ENCODE measurements at regions not wholly inside any gene's neighbourhood (a gene's known extent, or its start where the extent isn't known, plus 50 kb on each side); places are given as distances from the start of the nearest gene placed in this dataset.

GRCh38 chr15:67899596-67900283 is 59.9 kb upstream of the RNU6-1 start:
- H3K79me2 ChIP-seq (ENCODE audit: insufficient read depth, low read length) = no peaks in the 10 kb centered on the region
- H3K36me3 ChIP-seq (ENCODE audit: insufficient read depth, low read length) = no peaks in the 10 kb centered on the region; the same call in 1 of the 2 replicates
- no peaks in the 10 kb centered on the region for H3K27me3 ChIP-seq (ENCODE audit: insufficient read depth, low read length)
- no peak overlapping the region for H3K4me2 ChIP-seq (ENCODE audit: low read length)
- peaks cover 6% of the 10 kb centered on the region for H3K9me3 ChIP-seq (ENCODE audit: low read length)
- H3K4me1 ChIP-seq (ENCODE audit: insufficient read depth, low read length, severe bottlenecking) = peaks cover 11% of the 10 kb centered on the region
- peak overlapping the region; percentile 79; the same call in 1 of the 2 replicates for H2AFZ ChIP-seq (ENCODE audit: low read length)
- H4K20me1 ChIP-seq (ENCODE audit: insufficient read depth, low read length) = no peaks in the 10 kb centered on the region
- no peaks in the 10 kb centered on the region for H3K9me2 ChIP-seq (ENCODE audit: low read depth, low read length)
- no peak overlapping the region for H3K4me3 ChIP-seq (ENCODE audit: low read depth, low read length, poor library complexity, severe bottlenecking)
- no peak overlapping the region for H3K9ac ChIP-seq (ENCODE audit: low read length)
- no peak overlapping the region for H3K27ac ChIP-seq (ENCODE audit: low read depth, low read length, poor library complexity, severe bottlenecking)
- no peaks in the 10 kb centered on the region for H3F3A ChIP-seq (ENCODE audit: insufficient read depth, low read length)
- TF ChIP-seq EZH2 (IDR thresholded peaks at IDR 0.05; ENCODE audit: borderline replicate concordance, low read length) (no peak), CTCF (IDR thresholded peaks at IDR 0.05; ENCODE audit: low read length) (no peak)

- H3K4me1 ChIP-seq (ENCODE audit: insufficient read depth, low read length, severe bottlenecking) = peaks cover 11% of the 10 kb centered on the region
- no peaks in the 10 kb centered on the region for H3F3A ChIP-seq (ENCODE audit: insufficient read depth, low read length)
- no peak for TF ChIP-seq CTCF (IDR thresholded peaks at IDR 0.05; ENCODE audit: low read length)
- no peak for TF ChIP-seq EZH2 (IDR thresholded peaks at IDR 0.05; ENCODE audit: borderline replicate concordance, low read length)
- no peaks in the 10 kb centered on the region for H3K79me2 ChIP-seq (ENCODE audit: insufficient read depth, low read length)
- H4K20me1 ChIP-seq (ENCODE audit: insufficient read depth, low read length) = no peaks in the 10 kb centered on the region
- no peaks in the 10 kb centered on the region for H3K9me2 ChIP-seq (ENCODE audit: low read depth, low read length)
- H3K27me3 ChIP-seq (ENCODE audit: insufficient read depth, low read length) = no peaks in the 10 kb centered on the region
- H3K9ac ChIP-seq (ENCODE audit: low read length) = no peak overlapping the region
- H3K9me3 ChIP-seq (ENCODE audit: low read length) = 0 out of 2 replicates have a peak, but pooled peaks cover under 1% of the 10 kb centered on the region
- no peak overlapping the region for H3K27ac ChIP-seq (ENCODE audit: low read depth, low read length, poor library complexity, severe bottlenecking)
- H3K36me3 ChIP-seq (ENCODE audit: insufficient read depth, low read length) = no peaks in the 10 kb centered on the region; the same call in 1 of the 2 replicates
- H3K4me2 ChIP-seq (ENCODE audit: low read length) = no peak overlapping the region
- H2AFZ ChIP-seq (ENCODE audit: low read length) = no peak overlapping the region
- no peak overlapping the region for H3K4me3 ChIP-seq (ENCODE audit: low read depth, low read length, poor library complexity, severe bottlenecking)
Measured at GRCh38 chr15:67900621-67901147, 60.8 kb upstream of the RNU6-1 start.

GRCh38 chr15:67901922-67902321 is 62.1 kb upstream of the RNU6-1 start:
- Histone ChIP-seq H3K9me2 (ENCODE audit: low read depth, low read length) (no peaks in the 10 kb centered on the region), H3K9me3 (ENCODE audit: low read length) (no peaks in the 10 kb centered on the region), H3K36me3 (ENCODE audit: insufficient read depth, low read length) (no peaks in the 10 kb centered on the region; the same call in 1 of the 2 replicates), H3K27me3 (ENCODE audit: insufficient read depth, low read length) (no peaks in the 10 kb centered on the region), H3K27ac (ENCODE audit: low read depth, low read length, poor library complexity, severe bottlenecking) (no peak overlapping the region), H2AFZ (ENCODE audit: low read length) (no peak overlapping the region), H3K4me1 (ENCODE audit: insufficient read depth, low read length, severe bottlenecking) (peaks cover 11% of the 10 kb centered on the region), H3F3A (ENCODE audit: insufficient read depth, low read length) (no peaks in the 10 kb centered on the region), H3K4me2 (ENCODE audit: low read length) (peak overlapping the region; percentile 24; the same call in 1 of the 2 replicates), H3K79me2 (ENCODE audit: insufficient read depth, low read length) (no peaks in the 10 kb centered on the region), H3K4me3 (ENCODE audit: low read depth, low read length, poor library complexity, severe bottlenecking) (no peak overlapping the region), H4K20me1 (ENCODE audit: insufficient read depth, low read length) (no peaks in the 10 kb centered on the region), H3K9ac (ENCODE audit: low read length) (no peak overlapping the region)
- TF ChIP-seq CTCF (IDR thresholded peaks at IDR 0.05; ENCODE audit: low read length) (no peak), EZH2 (IDR thresholded peaks at IDR 0.05; ENCODE audit: borderline replicate concordance, low read length) (no peak)
